ENCODE measurements at regions not wholly inside any gene's neighbourhood (a gene's known extent, or its start where the extent isn't known, plus 50 kb on each side); places are given as distances from the start of the nearest gene placed in this dataset.

DNA sequence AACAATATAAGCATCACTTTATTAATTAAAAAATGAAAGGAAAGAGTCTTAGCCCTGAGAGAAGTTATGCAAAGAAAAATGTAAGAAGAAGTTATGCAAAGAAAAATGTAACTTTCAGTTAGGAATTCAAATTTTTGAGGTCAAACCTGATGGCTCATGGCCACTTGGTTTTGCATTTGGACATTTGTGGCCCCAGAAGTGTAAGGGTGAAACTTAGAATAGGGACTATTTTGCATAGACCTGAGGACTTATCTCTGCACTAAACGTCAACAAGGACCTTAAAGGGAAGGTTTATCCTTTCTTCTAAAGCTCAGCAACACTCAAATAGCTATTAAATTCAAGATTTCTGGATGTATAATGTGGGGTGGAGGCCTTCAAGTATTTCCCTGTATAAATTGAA is 724.5 kb upstream of the POT1 start:
- no peak for FAIRE-seq

DNA sequence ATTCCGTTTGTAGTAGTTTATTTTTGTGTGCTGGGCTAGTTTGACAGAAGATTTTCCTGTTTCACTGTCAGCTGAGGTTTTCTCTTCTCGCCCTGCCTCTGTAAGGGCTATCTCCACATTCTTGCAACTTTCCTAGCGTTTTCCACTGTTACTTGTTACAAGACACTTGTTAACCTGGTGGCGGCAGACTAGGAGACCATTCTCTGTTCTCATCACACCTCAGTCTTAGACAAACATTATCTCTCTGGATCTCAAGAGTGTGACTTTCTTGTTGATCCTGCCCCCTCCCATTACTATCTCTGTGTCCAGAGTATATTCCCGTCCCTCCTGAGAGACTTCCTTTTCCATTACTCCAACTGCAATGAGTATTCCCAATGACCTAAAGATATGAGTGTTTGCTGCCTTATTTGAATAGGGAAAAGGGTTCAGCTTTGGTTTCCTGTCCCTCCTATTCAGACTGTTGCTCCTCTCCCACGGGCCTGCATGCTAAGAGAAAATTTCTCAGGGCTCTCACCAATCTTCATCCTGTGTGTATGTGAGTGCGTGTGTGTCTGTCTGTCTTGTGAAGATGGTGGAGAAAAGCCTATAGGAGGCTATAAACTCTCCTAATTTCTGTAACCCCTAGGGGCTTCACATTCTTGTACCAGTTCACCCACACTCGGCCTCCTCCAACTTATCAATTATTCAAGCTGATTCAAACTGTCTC is 722.4 kb upstream of the POT1 start:
- FAIRE-seq, result no peak

DNA sequence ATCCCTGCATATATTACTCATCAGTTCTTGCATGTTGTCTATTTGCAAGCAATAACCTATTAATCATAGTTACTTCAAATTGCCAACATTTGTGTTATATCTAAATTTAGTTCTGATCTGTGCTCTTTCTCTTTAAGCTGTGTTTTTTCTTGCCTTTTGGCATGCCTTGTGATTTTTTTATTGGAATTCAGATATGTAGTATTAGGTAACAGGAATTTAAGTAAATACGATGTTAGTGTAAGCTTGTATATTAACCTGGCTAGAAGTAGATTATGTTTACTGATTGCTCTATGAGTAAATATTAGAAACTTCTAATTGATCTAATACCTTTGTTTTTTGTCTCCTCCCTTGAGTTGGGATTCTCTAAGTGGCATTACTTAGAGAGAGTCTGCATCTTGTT is 718.9 kb upstream of the POT1 start:
- no peak for FAIRE-seq

DNA sequence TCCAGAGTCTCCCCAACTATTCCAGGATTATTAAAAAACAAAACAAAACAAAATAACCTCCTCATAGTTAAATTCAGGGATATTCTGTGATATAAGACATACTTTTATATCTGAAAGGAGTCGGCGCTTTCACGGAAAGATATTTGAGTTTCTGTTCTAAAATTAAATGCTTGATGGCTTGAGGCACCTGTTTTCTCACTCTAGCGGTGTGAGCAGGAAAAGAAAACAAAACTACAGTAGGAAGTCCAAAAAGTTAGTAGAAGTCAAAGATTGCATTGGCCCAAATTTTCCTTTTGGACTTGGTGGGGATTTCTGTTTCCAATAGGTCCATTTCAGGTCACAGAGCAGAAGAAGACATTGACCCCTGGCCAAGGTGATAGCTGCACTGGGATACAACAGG is 716.1 kb upstream of the POT1 start:
- no peak for FAIRE-seq

DNA sequence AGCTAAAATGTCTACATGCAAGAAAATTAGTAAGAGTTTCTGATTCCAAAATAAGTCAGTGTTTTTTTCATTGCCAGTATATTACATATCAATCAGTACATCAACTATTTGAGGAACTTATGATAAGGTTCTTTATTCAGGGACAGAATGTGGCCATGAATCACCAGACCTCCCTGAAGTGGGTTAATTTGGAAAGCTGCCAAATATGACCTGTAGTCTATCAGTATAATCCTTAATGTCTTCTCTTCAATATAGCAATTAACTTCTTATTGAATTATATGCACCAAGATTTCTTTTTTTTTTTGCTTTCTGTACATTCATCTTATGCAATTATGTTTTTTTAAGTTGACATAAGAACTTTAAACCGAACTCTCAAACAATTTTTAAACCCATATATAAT is 714.5 kb upstream of the POT1 start:
- no peak for FAIRE-seq

DNA sequence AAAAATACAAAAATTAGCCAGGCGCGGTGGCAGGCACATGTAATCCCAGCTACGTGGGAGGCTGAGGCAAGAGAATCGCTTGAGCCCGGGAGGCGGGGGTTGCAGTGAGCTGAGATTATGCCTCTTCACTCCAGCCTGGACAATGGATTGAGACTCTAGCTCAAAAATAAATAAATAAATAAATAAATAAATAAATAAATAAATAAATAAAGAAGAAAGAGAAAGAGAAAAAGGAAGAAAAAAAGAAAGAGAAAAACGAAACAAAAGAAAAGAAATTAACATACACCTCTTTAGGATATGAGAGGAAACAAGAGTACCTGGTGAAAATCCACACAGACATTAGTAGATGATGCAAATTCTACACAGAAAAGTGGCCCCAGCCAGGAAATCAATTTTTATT is 713.7 kb upstream of the POT1 start:
- FAIRE-seq, result no peak

DNA sequence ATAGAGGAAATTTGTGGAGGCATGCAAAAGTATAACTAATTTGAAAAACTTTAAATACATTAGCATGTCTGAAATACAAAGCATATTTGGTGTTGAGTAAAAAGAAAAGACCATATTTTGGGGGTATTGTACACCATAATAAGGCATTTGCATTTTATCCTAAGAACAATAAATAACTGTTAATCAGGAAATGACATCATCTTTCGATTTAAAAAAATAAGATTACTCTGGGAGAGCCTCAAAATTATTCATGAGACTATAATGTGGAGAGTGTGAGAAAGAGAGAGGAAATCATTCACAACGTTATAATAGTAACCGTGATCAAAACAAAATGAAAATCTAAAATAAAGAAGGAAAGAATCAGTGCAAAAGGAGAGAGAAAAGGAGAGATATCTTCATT is 712.3 kb upstream of the POT1 start:
- FAIRE-seq, result no peak

DNA sequence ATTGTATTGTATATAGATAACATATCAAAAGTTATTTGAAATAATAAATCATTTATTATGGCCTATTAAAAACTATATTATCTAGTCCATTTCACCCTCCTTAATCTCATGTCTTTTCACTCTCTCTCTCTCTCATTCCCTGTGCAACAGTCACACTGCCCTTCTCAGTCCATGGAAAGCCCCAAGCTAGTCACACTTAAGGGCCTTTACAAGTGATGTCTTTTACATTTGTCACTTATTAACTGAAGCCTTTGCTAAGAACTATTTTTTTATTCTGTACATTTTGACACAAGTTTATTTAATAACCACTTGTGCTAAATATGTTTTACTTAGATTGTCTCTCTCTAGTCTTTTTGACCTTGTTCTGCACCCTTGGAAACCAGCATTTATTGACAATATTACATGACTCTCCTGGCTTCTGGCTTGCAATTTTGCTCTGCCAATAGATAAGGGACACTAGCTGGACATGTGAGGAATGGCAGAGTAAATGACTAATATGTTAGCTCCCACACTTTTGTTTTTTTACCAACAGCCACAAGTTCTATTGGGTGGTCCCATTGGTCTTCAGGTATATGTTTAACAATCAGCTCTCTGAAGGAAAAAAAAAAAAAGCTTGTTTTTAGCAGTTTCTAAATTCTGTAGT is 706.8 kb upstream of the POT1 start:
- no peak for FAIRE-seq

DNA sequence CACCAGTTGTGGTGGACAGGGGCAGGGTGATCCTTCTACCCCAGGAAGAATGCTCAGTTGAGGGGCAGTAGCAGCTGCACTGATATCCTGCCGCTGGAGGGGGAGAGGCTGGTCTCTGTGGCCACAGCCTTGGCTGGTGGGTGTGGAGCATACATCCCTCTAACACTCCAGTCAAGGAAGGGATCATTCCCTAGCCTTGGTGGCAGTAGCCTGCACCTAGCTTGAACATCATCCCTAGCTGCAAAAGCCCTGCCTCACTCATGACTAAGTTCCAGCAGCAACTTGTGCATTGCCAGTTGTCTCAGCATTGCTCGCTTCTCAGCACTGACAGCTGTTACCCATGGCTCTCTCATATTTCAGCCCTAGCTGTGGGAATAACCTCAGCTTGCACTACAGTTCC is 688.9 kb upstream of the POT1 start:
- no peak for FAIRE-seq

DNA sequence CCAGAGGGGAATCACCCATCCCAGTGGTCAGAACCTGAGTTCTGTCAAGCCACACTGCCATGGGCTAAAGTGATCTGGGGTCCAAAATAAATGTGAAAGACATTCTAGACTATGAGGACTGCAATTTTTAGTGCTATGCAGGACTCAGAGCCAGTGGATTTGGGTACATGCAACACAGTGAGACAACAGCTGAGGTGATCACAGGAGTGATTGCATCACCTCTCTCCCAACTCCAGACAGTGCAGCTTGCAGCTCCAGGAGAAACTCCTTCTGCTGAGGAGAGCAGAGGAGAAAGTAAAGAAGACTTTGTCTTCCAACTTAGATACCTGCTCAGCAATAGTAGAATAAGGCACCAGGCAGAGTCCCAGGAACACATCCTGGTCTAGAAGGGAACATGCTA is 682.0 kb upstream of the POT1 start:
- FAIRE-seq, result no peak

DNA sequence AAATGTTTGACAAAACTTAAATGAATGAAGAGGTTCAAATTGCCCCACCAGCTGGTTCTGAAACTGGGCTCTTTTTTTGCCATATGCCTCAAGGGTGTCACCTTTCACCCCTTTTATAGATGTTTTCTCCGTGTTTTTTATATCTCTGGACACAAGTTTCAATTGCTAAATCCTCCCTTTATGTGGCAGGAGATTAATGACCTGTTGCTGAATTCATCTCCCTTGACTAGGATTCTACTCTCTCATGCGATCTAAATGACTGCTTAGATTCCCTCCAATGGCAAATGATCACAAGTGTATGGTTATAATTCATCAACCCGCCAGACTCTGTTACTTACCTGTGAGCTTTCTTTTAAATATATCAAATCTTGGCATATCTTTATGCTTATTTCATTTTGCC is 677.0 kb upstream of the POT1 start:
- FAIRE-seq, result no peak

DNA sequence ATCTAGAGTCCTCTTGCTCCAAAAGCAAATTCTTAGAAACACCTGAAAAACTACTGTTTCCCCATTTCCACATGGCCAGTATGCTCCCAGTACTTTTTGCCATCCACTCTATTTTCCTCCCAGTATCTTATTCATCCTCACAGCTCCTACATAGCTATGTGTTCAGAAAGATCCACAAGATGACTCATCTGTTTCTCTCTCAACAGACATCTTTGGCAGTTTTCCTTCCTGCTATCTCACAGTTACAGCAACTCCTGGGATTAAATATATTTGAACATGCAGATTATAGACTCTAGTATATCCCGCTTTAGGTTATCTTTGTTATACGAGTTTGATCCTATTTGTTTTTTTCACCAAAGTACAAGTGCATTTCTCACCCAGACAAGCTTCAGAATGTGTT is 675.6 kb upstream of the POT1 start:
- no peak for FAIRE-seq

DNA sequence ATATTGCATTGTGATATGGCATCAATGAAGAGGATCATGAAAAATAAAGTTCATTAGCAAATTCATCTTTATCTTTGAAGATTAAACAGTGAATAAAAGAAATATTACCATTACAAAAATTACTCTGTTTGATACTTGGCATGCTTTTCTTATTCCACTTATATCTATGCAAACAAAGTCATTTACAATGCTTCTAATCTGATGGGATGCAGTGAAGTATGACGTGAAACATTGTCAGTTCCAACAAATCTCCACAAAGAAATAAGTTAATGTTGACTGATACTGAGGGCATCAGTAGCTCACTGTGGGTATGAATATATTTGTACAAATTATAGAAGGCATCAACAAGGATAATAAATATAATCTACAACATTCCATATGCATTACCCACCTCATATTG is 672.8 kb upstream of the POT1 start:
- no peak for FAIRE-seq

DNA sequence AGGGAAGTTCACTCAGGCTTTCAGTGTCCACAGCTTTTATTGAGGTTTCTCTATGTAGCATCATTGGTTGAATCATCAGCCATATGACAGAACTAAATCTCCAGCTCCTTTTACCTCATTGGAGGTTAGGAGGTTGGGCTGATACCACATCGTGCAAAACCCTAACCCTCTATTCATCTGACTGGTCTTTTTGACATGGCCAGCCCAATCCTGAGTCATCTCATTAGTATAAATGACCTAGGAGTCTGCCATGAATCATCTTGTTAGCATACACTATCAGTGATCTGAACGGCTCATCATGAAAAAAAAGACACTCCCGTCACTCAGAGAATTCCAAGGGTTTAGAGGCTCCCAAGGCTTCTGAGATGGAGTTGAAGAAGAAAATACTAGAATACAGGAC is 669.8 kb upstream of the POT1 start:
- no peak for FAIRE-seq

DNA sequence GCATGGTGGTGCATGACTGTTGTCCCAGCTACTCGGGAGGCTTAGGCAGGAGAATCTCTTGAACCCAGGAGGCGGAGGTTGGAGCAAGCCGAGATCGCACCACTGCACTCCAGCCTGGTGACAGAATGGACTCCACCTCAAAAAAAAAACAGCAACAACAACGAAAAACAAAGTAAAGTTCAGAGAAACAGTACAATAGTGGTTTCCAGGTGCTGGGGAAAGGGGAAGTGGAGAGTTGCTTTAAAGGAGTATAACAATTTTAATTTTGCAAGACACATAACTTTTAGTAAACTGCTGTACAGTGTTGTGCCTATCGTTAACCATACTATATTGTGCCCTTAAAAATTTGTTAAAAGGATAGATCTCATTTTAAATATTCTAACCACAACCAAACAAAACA is 662.7 kb upstream of the POT1 start:
- FAIRE-seq, result no peak

DNA sequence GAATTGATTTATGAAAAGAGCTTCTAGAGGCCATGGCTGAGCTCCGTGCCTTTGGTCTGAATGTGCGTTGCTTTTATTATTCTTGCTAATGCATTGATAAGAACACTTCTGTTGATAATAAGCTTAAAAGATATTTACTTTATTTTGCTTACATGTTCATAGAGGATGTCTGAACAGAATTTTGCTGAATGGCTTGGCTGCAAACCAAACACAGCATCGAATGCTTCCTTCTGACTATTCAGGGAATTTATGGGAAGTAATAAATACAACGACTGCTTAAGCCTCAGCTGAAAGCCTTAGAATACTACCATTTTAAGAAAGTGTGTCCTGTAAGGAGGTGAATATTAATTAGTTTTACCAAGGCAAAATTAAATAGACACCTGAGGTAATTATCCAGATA is 643.5 kb upstream of the POT1 start:
- FAIRE-seq, result no peak

DNA sequence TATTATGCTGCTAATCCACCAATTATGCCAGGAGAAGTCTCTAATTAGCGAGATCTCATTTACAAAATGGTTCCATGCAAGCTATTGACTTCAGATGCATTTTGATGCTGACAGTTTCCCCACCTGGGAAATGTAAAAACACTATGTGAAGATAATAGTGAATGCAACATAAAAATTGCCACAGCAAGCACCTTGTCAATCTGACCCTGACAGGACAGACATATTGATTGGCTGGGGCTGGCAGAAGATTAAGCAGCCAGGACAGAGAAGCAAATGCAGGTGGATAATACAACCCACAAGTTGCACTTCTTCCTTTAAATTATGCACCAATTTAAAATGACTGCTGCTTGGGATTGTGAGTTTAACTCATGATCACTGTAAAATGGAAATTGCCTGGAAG is 642.8 kb upstream of the POT1 start:
- no peak for FAIRE-seq

DNA sequence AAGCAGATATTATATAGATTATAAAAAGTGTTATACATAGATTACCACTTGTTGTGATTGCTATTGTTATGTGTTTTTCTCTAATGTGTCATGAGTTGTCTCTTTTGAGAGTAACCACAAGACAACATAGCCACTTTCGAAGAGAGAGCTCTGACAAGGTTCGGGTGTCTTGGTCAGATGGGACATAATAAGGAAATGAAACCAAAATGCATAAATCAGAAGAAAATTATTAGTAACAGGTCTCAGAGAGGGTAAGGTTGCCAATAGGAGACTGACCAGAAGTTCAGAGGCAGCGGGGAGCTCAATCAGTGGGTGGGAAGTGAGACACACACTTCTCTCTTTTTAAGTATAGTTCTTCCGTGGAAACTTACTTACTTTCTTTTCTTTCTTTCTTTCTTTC is 639.2 kb upstream of the POT1 start:
- no peak for FAIRE-seq

DNA sequence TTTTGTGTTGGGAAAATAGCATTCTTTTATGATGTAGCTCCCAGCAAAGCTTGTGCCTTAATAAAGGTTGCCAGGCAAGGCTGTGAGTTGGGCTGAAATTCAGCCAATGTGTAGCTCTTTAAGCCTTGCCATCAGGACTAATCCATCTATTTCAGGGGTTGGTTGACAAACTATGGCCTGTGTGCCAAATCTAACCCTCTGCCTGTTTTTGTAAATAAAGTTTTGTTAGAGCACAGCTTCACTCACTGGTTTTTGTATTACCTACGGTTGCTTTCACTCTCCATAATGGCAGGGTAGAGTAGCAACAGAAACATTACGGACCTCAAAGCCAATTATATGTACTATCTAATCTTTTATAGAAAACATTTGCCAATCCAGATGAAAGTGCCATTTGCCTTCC is 638.1 kb upstream of the POT1 start:
- no peak for FAIRE-seq

DNA sequence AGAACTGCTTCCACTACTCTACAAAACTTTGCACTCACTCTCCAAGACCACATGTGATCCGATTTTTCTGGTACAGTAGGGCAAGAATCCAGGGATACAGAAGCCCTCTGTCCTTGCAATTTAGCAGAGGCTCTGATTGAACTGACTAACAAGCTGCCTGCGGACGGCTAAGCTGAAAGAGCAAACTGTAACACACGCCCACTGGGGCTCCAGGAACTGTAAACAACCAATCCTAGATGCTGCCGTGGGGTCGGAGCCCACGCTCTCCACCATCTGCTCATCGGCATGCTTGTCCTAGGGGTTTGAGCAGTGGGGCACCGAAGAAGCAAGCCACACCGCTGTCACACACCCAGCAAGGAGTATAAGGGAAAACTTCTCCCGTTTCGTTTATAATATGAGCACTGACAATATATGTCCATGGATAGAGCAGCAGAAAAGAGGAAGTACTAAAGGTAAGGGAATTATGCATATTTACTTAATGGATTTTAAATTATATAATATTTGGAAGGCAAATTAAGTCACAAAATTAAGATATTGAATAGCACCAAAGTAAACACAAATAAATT is 634.4 kb upstream of the POT1 start:
- no peak for FAIRE-seq

DNA sequence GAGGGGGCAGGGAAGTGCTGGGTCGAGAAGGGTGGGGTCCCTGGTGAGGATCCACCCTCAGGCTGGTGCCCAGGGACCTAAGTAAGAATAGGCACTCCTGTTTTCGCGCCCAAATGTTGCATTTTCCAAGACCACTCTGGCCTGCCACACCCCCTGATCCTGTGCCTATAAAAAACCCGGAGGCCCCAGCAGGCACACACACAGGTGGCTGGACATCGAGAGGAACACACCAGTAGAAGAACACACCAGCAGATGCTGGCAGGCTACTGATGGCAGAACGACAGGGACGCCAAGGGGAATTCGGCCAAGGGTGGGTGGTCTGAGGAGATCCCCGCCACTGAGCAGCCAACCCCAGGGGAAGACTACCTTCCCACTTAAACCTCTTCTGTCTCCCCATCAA is 633.9 kb upstream of the POT1 start:
- FAIRE-seq, result no peak

DNA sequence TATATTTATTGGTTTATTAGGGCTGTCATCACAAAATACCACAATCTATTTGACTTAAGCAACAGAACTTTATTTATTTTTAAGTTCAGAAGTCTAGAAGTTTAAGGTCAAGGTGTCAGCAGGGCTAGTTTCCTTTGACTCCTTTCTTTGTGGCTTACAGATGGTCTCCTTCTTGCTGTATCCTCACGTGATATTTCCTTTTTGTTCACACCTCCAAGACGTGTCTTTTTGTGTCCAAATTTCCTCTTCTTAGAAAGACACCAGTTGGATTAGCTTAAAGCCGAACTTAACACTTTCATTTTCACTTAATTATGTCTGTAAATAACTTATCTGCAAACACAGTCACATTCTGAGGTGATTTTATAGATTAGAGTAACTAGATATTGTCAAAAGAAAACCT is 631.4 kb upstream of the POT1 start:
- no peak for FAIRE-seq

DNA sequence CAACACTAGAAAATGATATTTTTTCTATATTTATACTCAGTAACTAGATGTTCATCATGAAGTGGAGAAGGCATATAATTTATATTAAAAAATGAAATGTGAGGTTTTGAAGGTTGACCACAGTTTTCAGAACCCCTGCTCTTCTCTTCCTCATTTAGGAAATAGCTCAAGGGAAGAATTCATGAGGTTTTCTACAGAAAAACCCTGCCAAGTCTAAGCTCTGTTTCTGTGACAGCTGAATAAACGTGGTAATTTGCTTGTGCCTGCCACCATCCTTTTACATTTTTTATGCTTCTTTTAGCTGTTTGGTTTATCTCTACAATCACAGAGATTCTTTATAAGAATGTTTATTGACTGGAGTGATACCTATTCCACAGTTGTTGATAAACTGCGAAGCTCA is 630.3 kb upstream of the POT1 start:
- no peak for FAIRE-seq

DNA sequence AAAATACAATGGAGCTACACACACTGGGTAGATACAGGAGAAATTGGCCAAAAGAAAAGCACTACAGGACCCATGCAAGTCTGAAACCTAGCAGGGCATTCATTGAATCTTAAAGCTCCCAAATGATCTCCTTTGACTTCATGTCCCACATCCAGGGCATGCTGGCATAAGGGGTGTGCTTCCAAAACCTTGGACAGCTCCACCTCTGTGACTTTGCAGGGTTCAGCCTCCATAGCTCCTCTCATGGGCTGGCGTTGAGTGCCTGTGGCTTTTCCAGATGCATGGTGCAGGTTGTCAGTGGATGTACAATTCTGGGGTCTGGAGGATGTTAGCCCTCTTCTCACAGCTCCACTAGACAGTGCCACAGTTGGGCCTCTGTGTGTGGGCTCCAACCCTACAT is 626.3 kb upstream of the POT1 start:
- no peak for FAIRE-seq

DNA sequence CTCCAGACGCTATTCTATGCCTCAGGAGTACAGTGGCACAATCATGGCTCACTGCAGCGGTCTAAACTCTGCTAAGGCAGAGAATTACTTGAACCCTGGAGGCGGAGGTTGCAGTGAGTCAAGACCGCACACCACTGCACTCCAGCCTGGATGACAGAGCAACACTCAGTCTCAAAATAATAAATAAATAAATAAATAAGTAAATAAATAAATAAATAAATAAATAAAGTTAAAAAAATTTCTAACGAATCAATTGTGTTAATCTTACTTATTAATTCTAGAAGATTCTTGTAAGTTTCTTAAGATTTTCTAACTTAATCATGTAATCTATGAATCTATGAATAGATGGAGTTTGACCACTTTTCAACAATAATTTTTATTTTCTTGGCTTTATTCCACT is 621.4 kb upstream of the POT1 start:
- no peak for FAIRE-seq
